Ishikawa (cell line): ENCODE measurements at regions not wholly inside any gene's neighbourhood (a gene's known extent, or its start where the extent isn't known, plus 50 kb on each side); places are given as distances from the start of the nearest gene placed in this dataset.

Experiments
- CEBPB ChIP-seq: IDR thresholded peaks from 2 replicates; pipeline ENCODE4 v1.6.1; 2012
- FOXM1 ChIP-seq: IDR thresholded peaks from 2 replicates; pipeline ENCODE4 v1.6.1; 2012; ENCODE audit warnings: low read depth, borderline replicate concordance
- RAD21 ChIP-seq: IDR thresholded peaks from 2 replicates; pipeline ENCODE4 v1.6.1; 2012; ENCODE audit warnings: low read depth
- REST ChIP-seq: IDR thresholded peaks from 2 replicates; pipeline ENCODE4 v1.6.1; 2012; ENCODE audit warnings: low read depth, mild to moderate bottlenecking
- TEAD4 ChIP-seq: IDR thresholded peaks from 2 replicates; pipeline ENCODE4 v1.6.1; 2012
- YY1 ChIP-seq: IDR thresholded peaks from 2 replicates; pipeline ENCODE4 v1.6.1; 2012; ENCODE audit warnings: low read depth

- TF ChIP-seq RAD21 (no peak), YY1 (no peak), CEBPB (no peak), TEAD4 (no peak), FOXM1 (no peak), REST (no peak)
Observed at GRCh38 chr12:71338933-71339332, 100.7 kb upstream of the LGR5 start.
